C4-2B (cell line): ENCODE measurements at regions not wholly inside any gene's neighbourhood (a gene's known extent, or its start where the extent isn't known, plus 50 kb on each side); places are given as distances from the start of the nearest gene placed in this dataset.

ENCODE experiments used
- CTCF ChIP-seq: fragments of 450-650 bp; conservative IDR thresholded peaks from 2 replicates; pipeline ENCODE4 v1.5.1; 2017; ENCODE audit warnings: mild to moderate bottlenecking
- ZFX ChIP-seq: fragments of 450-650 bp; IDR thresholded peaks from 2 replicates; pipeline ENCODE4 v1.6.1; 2017

- no peak for TF ChIP-seq CTCF
- TF ChIP-seq ZFX = no peak
Observed at GRCh38 chr16:6803176-6803575, 529.5 kb upstream of the RBFOX1 start.
